ENCODE measurements at regions not wholly inside any gene's neighbourhood (a gene's known extent, or its start where the extent isn't known, plus 50 kb on each side); places are given as distances from the start of the nearest gene placed in this dataset.

DNA sequence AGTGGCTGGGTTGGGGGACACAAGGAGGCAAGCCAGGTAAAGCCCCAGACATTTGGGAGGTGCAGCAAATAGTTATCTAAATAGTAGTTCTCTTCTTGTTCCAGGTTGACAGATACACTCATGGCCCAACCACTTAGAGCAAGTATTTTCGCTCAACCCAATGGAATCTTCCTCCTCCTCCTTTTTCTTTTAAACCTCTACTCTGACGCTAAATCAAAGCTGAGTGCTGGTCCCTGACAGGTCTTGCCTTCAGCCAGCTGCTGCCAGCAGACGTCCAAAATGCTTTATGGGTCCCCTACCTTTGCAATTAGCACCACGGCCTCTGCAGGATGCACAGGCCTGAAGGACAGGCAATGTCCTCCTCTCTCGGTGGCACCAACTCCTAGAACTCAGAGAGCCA lies 558.5 kb downstream of the MIAT start:
- TF ChIP-seq, protein P1, sequence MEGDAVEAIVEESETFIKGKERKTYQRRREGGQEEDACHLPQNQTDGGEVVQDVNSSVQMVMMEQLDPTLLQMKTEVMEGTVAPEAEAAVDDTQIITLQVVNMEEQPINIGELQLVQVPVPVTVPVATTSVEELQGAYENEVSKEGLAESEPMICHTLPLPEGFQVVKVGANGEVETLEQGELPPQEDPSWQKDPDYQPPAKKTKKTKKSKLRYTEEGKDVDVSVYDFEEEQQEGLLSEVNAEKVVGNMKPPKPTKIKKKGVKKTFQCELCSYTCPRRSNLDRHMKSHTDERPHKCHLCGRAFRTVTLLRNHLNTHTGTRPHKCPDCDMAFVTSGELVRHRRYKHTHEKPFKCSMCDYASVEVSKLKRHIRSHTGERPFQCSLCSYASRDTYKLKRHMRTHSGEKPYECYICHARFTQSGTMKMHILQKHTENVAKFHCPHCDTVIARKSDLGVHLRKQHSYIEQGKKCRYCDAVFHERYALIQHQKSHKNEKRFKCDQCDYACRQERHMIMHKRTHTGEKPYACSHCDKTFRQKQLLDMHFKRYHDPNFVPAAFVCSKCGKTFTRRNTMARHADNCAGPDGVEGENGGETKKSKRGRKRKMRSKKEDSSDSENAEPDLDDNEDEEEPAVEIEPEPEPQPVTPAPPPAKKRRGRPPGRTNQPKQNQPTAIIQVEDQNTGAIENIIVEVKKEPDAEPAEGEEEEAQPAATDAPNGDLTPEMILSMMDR (optimal IDR thresholded peaks at IDR 0.05 in 1 of 3, IDR thresholded peaks at IDR 0.05 in 1 of 3, conservative IDR thresholded peaks at IDR 0.05 in 1 of 3; ENCODE audit: extremely low read depth in 1 of 3, insufficient read depth in 2 of 3, low read length in 3 of 3) = no peak
- no peak for TF ChIP-seq EZH2 (IDR thresholded peaks at IDR 0.05; ENCODE audit: low read length)

All from keratinocyte (primary cell).